ENCODE measurements at regions not wholly inside any gene's neighbourhood (a gene's known extent, or its start where the extent isn't known, plus 50 kb on each side); places are given as distances from the start of the nearest gene placed in this dataset.

- DNase-seq (ENCODE audit: low spot score): no peak
These were observed 183.7 kb downstream of the SPATA18 start for GRCh38 chr4:52234561-52235440.

- DNase-seq (ENCODE audit: low spot score): no peak
These were observed 184.6 kb downstream of the SPATA18 start for GRCh38 chr4:52235552-52236201.

- DNase-seq (ENCODE audit: low spot score): no peak
These were observed 190.8 kb downstream of the SPATA18 start for GRCh38 chr4:52241916-52242315.

GRCh38 chr4:52243367-52243766 lies 192.3 kb downstream of the SPATA18 start:
- DNase-seq (ENCODE audit: low spot score): no peak

GRCh38 chr4:52244103-52244775 lies 193.1 kb downstream of the SPATA18 start:
- DNase-seq (ENCODE audit: low spot score): no peak

- no peak for DNase-seq (ENCODE audit: low spot score)
These were observed 193.7 kb downstream of the SPATA18 start for GRCh38 chr4:52244848-52245247.

- DNase-seq (ENCODE audit: low spot score): no peak
These were observed 195.7 kb downstream of the SPATA18 start for GRCh38 chr4:52246827-52247226.

GRCh38 chr4:52247941-52248340 lies 196.8 kb downstream of the SPATA18 start:
- DNase-seq (ENCODE audit: low spot score): no peak

- DNase-seq (ENCODE audit: low spot score): no peak
These were observed 197.7 kb downstream of the SPATA18 start for GRCh38 chr4:52248820-52249219.

GRCh38 chr4:52249581-52249980 lies 198.5 kb downstream of the SPATA18 start:
- DNase-seq (ENCODE audit: low spot score): no peak

GRCh38 chr4:52250154-52250553 lies 199.1 kb downstream of the SPATA18 start:
- DNase-seq (ENCODE audit: low spot score): no peak

- DNase-seq (ENCODE audit: low spot score): no peak
These were observed 200.8 kb downstream of the SPATA18 start for GRCh38 chr4:52251864-52252263.

- no peak for DNase-seq (ENCODE audit: low spot score)
These were observed 201.9 kb downstream of the SPATA18 start for GRCh38 chr4:52253025-52253424.

- DNase-seq (ENCODE audit: low spot score): no peak
These were observed 205.4 kb downstream of the SPATA18 start for GRCh38 chr4:52256522-52256921.

- DNase-seq (ENCODE audit: low spot score): no peak
These were observed 208.9 kb downstream of the SPATA18 start for GRCh38 chr4:52259978-52260377.

- no peak for DNase-seq (ENCODE audit: low spot score)
These were observed 209.6 kb downstream of the SPATA18 start for GRCh38 chr4:52260514-52261210.

GRCh38 chr4:52263607-52264006 lies 212.5 kb downstream of the SPATA18 start:
- DNase-seq (ENCODE audit: low spot score): no peak

- DNase-seq (ENCODE audit: low spot score): no peak
These were observed 214.8 kb downstream of the SPATA18 start for GRCh38 chr4:52265781-52266525.

GRCh38 chr4:52266537-52267137 lies 215.5 kb downstream of the SPATA18 start:
- DNase-seq (ENCODE audit: low spot score): no peak

GRCh38 chr4:52269761-52270160 lies 218.7 kb downstream of the SPATA18 start:
- DNase-seq (ENCODE audit: low spot score): no peak

- no peak for DNase-seq (ENCODE audit: low spot score)
These were observed 222.8 kb downstream of the SPATA18 start for GRCh38 chr4:52273885-52274284.

All from D341Med (cell line).